Fibroblast of villous mesenchyme (primary cell): ENCODE measurements at regions not wholly inside any gene's neighbourhood (a gene's known extent, or its start where the extent isn't known, plus 50 kb on each side); places are given as distances from the start of the nearest gene placed in this dataset.

ENCODE experiments used
- DNase-seq: peaks from one replicate; pipeline ENCODE4 v3.0.0-alpha.2; 2010; ENCODE audit warnings: low read depth
- H3K4me3 ChIP-seq: 2 replicates; pipeline ENCODE4 v1.5.1; 2011; ENCODE audit warnings: low read depth, mild to moderate bottlenecking, low read length
- TF ChIP-seq, protein P1 (sequence below): IDR thresholded peaks from 2 replicates; pipeline ENCODE4 v1.5.1; 2012; ENCODE audit warnings: low read depth, mild to moderate bottlenecking, low read length; ENCODE audit not compliant: insufficient read depth

DNA sequence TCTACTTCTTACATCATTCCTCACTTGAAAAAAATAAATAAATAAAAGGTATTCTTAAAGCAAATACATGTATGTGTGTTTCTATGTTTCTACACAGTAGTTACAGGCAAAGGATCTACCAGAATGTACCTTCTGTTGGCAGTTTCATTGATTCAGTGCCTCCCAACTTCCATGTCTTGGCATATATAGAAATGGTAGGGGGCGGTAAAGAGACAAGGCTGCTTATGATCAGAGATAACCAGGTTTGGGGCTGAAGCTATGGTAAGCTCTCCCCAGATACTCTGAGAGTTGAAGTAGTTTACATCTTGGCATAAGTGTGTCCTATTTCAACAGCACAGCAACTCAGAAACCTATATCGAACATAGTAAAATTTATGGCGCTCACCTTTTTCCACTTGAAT, 1075.4 kb upstream of the C9orf72 start:
- DNase-seq, result no peak
- TF ChIP-seq, protein P1, sequence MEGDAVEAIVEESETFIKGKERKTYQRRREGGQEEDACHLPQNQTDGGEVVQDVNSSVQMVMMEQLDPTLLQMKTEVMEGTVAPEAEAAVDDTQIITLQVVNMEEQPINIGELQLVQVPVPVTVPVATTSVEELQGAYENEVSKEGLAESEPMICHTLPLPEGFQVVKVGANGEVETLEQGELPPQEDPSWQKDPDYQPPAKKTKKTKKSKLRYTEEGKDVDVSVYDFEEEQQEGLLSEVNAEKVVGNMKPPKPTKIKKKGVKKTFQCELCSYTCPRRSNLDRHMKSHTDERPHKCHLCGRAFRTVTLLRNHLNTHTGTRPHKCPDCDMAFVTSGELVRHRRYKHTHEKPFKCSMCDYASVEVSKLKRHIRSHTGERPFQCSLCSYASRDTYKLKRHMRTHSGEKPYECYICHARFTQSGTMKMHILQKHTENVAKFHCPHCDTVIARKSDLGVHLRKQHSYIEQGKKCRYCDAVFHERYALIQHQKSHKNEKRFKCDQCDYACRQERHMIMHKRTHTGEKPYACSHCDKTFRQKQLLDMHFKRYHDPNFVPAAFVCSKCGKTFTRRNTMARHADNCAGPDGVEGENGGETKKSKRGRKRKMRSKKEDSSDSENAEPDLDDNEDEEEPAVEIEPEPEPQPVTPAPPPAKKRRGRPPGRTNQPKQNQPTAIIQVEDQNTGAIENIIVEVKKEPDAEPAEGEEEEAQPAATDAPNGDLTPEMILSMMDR, result peak; percentile 12
- no peak overlapping the region for H3K4me3 ChIP-seq

DNA sequence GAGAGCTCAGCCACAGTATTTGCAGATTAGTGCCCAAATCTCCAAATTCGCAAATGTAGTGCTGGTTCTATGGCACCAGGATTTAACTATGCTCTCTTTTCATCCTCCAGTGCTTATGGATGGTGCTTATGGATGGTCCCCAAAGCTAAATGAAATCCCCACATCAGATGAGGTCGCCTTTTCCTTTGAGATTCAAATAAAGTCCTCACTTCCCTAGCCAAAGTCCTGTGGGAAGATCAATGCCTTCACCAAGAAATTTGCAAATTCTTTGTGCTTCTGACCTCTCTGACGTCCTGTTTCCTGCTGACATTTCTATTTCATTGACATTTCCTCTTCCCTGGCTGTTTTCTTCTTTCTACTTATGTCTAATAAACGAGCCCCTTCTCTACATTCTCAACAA, 1077.0 kb upstream of the C9orf72 start:
- no peak for DNase-seq

DNA sequence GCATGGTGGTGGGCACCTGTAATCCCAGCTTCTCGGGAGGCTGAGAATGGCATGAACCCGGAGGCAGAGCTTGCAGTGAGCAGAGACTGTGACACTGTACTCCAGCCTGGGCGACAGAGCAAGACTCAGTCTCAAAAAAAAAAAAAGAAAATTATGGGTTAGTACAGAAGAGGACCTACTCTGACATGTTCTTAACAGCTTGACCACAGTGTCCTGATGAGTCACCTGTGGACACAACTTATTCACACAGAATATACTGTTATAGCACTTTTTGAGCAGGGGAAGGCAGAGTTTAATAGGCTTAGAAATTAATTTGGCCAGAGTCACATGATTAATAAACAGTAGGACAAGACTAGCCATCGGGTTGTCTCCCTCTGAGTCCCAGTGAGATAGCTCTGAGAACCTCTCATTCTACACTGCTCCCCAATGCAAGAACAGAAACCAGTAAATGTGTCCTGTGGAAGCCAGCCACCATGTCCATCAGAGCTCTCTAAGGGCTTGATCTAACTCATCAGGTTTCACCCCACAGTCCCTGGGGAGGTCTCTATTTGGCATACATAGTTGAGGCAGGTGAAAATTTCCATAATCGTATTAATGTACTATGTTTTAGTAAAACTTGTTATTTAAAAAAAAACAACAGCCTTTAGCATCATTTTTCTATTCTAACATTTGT, 1077.9 kb upstream of the C9orf72 start:
- H3K4me3 ChIP-seq, result no peak overlapping the region
- no peak for DNase-seq
- TF ChIP-seq, protein P1, result no peak

More for the DNA sequence above, 1077.0 kb upstream of the C9orf72 start:
- TF ChIP-seq, protein P1, result no peak
- no peak overlapping the region for H3K4me3 ChIP-seq

DNA sequence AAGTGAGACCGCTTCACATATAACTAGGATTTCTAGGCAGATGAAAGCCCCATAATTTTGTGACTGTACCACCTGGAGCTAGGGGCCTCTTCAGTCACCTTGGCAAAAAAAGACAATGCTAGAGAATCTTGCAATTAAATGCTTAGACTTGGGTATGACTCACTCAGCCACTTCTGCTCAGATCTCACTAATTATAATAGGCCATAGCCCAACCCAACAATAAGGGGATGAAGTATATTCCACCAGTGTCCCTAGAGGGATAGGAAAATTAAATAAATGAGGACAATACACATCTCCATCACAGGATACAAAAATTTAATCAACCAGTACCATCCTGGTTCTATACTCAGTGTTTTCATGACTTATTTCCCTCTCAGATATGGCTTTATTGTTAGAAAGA, 1079.9 kb upstream of the C9orf72 start:
- TF ChIP-seq, protein P1, result no peak
- no peak for DNase-seq
- no peak overlapping the region for H3K4me3 ChIP-seq

DNA sequence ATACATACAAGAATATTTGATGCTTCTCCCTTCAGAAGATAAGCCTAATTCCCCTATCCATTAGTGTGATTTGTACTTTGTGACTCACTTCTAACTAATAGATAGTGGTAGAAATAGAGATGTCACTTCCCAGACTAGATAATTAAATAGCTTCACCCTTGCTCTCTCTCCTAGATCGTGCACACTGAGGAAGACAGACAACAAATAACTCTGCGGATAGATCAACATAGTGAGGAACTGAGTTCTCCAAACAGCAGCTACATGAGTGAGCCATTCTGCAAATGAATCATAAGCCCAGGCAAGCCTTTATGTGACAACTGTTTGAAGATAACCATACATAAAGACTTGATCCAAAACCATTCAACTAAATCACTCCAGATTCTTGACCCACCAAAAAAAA, 1083.4 kb upstream of the C9orf72 start:
- H3K4me3 ChIP-seq, result no peak overlapping the region
- TF ChIP-seq, protein P1, result no peak
- no peak for DNase-seq

DNA sequence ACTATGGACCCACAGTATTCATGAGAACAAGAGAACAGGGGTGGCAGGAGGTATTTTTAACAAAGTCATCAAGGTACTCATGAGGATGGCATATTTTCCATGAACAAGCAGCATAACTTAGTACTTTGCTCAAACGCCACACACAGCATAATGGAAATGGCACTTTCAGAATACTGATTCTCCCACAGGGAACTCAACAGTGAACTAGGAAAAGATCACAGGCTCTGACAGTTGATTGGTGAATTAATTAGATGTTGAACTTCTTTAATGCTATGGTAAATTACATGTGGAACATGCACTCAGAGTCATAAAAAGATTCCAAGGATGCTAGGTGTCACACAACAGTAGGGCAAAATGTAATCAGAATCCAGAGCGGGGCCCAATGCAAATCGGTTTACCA, 1088.6 kb upstream of the C9orf72 start:
- DNase-seq, result no peak
- TF ChIP-seq, protein P1, result no peak
- no peak overlapping the region for H3K4me3 ChIP-seq

- TF ChIP-seq, protein P1, result no peak
- DNase-seq, result no peak
- H3K4me3 ChIP-seq, result no peak overlapping the region
These were observed 1089.4 kb upstream of the C9orf72 start for GRCh38 chr9:28662675-28663074.
